ENCODE measurements at regions not wholly inside any gene's neighbourhood (a gene's known extent, or its start where the extent isn't known, plus 50 kb on each side); places are given as distances from the start of the nearest gene placed in this dataset.

- peak; percentile 50 for TF ChIP-seq CTCF (conservative IDR thresholded peaks at IDR 0.05)
- no peak for TF ChIP-seq ZFX (IDR thresholded peaks at IDR 0.05)
These were observed 1075.4 kb upstream of the C9orf72 start for GRCh38 chr9:28648723-28649122.

Data from C4-2B (cell line).